ENCODE measurements at regions not wholly inside any gene's neighbourhood (a gene's known extent, or its start where the extent isn't known, plus 50 kb on each side); places are given as distances from the start of the nearest gene placed in this dataset.

DNA sequence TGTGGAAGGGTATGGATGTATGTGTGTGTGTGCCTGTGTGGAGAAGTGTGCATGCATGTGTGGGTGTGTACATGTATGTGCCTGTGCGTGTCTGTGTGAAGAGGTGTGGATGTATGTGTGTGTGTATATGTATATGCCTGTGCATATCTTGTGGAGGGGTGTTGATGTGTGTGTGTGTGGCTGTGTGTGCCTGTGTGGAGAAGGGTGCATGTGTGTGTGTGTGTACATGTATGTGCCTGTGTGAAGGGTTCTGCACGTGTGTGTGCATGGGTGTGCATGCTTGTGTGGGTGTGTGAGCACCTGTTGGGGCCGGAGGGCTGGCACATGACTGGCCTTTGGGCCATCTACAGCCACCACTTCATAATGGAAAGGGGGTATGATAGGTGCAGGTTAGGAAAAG is 291.4 kb downstream of the IRX2 start:
- TF ChIP-seq MAX (IDR thresholded peaks at IDR 0.05; ENCODE audit: insufficient read depth, insufficient read length) (no peak), FOS (IDR thresholded peaks at IDR 0.05; ENCODE audit: borderline replicate concordance, insufficient read depth, low read length) (no peak), POLR2AphosphoS5 (IDR thresholded peaks at IDR 0.05; ENCODE audit: insufficient read depth, low read depth, low read length) (no peak), GATA2 (IDR thresholded peaks at IDR 0.05; ENCODE audit: insufficient read depth, insufficient read length, low read depth, low read length) (no peak), JUN (IDR thresholded peaks at IDR 0.05; ENCODE audit: borderline replicate concordance, insufficient read depth, insufficient read length, low read depth) (no peak), POLR2A (IDR thresholded peaks at IDR 0.05; ENCODE audit: low read depth, low read length) (no peak), CTCF (IDR thresholded peaks at IDR 0.05; ENCODE audit: extremely low read depth in 1 of 2, insufficient read depth in 1 of 2, low read depth in 1 of 2, low read length in 2 of 2) (no peak), MYC (IDR thresholded peaks at IDR 0.05; ENCODE audit: low read depth, low read length) (no peak), EZH2 (IDR thresholded peaks at IDR 0.05; ENCODE audit: borderline replicate concordance, low read depth, low read length, severe bottlenecking) (no peak)
- H3K27me3 ChIP-seq (ENCODE audit: control insufficient read depth in 2 of 2, insufficient read depth in 2 of 2, low read length in 2 of 2), result no peaks in the 10 kb centered on the region
- no peak overlapping the region for H3K9ac ChIP-seq (replicated peaks; ENCODE audit: extremely low read depth, insufficient read depth, low read length)
- H3K9me3 ChIP-seq (replicated peaks; ENCODE audit: control insufficient read depth, insufficient read depth, low read length), result peaks cover 4% of the 10 kb centered on the region
- POLR2A ChIA-PET, result no interaction called here
- FAIRE-seq (no peak), DNase-seq (ENCODE audit: low read depth, low spot score) (no peak)
- intact Hi-C loops (cut with micrococcal nuclease), result no loop called here
- CTCF ChIA-PET, result no interaction called here
- H3K79me2 ChIP-seq (ENCODE audit: control insufficient read depth, insufficient read depth, low read length), result no peaks in the 10 kb centered on the region
- BruUV-seq (replicated peaks), result no TSS peak
- H3K27ac ChIP-seq (ENCODE audit: insufficient read depth, low read depth, low read length), result no peak overlapping the region
- H4K20me1 ChIP-seq (replicated peaks; ENCODE audit: control insufficient read depth, extremely low read depth, insufficient read depth, low read length), result no peaks in the 10 kb centered on the region
- dilution Hi-C loops (cut with MboI; ENCODE audit: extremely low pct_ligation_motif_present, low sequenced_read_pairs), result no loop called here
- no peaks in the 10 kb centered on the region for H3K36me3 ChIP-seq (ENCODE audit: control insufficient read depth in 2 of 2, extremely low read depth in 1 of 2, insufficient read depth in 2 of 2, low read length in 2 of 2)
- no peaks in the 10 kb centered on the region for H3K4me1 ChIP-seq (ENCODE audit: control insufficient read depth, extremely low read depth, insufficient read depth, low read length)
- no peak overlapping the region for H3K4me3 ChIP-seq (replicated peaks in 1 of 3; ENCODE audit: insufficient read depth in 1 of 3, low read depth in 1 of 3, low read length in 3 of 3)
- H2AFZ ChIP-seq (ENCODE audit: low read depth, low read length), result no peak overlapping the region
- H3K4me2 ChIP-seq (ENCODE audit: insufficient read depth, low read length), result no peak overlapping the region
- H3K9me1 ChIP-seq (replicated peaks; ENCODE audit: control insufficient read depth, extremely low read depth, insufficient read depth, low read length), result no peaks in the 10 kb centered on the region

Measured in endothelial cell of umbilical vein (primary cell).